ENCODE measurements at regions not wholly inside any gene's neighbourhood (a gene's known extent, or its start where the extent isn't known, plus 50 kb on each side); places are given as distances from the start of the nearest gene placed in this dataset.

DNA sequence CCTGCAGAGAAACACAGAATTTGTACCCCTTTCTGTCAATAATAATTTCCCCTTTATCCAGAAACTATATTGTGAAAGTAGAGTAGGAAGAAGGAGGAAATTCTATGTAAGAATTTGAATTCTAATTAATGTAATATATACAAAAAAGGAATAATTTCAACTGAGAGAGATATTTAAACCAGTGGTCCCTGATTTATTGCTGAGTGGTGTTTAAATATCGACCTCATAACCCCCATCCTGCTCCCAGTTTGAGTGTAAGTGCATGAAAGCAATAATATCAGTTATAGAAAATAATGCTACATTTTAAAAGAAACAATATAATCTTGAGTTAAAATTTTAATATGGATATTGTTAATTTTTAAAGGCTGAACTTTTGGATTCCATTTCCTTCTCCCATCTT is 286.2 kb upstream of the REG3G start:
- TF ChIP-seq ZNF70 (CRISPR knock-in tag; IDR thresholded peaks at IDR 0.05) (no peak), PPARA (CRISPR knock-in tag; IDR thresholded peaks at IDR 0.05; ENCODE audit: borderline replicate concordance) (no peak), GLIS3 (CRISPR knock-in tag; IDR thresholded peaks at IDR 0.05) (no peak), ZFP3 (CRISPR knock-in tag; IDR thresholded peaks at IDR 0.05) (no peak), CSDC2 (CRISPR knock-in tag; IDR thresholded peaks at IDR 0.05) (no peak), RARB (CRISPR knock-in tag; IDR thresholded peaks at IDR 0.05) (no peak), TCF4 (CRISPR knock-in tag; IDR thresholded peaks at IDR 0.05; ENCODE audit: borderline replicate concordance) (no peak), ESRRG (CRISPR knock-in tag; IDR thresholded peaks at IDR 0.05) (no peak), BACH2 (CRISPR knock-in tag; IDR thresholded peaks at IDR 0.05; ENCODE audit: borderline replicate concordance) (no peak), ZFP30 (CRISPR knock-in tag; IDR thresholded peaks at IDR 0.05) (no peak), ARNTL (CRISPR knock-in tag; IDR thresholded peaks at IDR 0.05; ENCODE audit: borderline replicate concordance, low read depth) (no peak), ISL1 (CRISPR knock-in tag; IDR thresholded peaks at IDR 0.05) (no peak), SNAI2 (CRISPR knock-in tag; IDR thresholded peaks at IDR 0.05) (no peak), ZNF8 (CRISPR knock-in tag; IDR thresholded peaks at IDR 0.05) (no peak)
- TF ChIP-seq, protein P1, sequence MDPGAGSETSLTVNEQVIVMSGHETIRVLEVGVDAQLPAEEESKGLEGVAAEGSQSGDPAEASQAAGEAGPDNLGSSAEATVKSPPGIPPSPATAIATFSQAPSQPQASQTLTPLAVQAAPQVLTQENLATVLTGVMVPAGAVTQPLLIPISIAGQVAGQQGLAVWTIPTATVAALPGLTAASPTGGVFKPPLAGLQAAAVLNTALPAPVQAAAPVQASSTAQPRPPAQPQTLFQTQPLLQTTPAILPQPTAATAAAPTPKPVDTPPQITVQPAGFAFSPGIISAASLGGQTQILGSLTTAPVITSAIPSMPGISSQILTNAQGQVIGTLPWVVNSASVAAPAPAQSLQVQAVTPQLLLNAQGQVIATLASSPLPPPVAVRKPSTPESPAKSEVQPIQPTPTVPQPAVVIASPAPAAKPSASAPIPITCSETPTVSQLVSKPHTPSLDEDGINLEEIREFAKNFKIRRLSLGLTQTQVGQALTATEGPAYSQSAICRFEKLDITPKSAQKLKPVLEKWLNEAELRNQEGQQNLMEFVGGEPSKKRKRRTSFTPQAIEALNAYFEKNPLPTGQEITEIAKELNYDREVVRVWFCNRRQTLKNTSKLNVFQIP (CRISPR knock-in tag; IDR thresholded peaks at IDR 0.05; ENCODE audit: borderline replicate concordance, low read depth) = no peak
- TF ChIP-seq, protein P2, sequence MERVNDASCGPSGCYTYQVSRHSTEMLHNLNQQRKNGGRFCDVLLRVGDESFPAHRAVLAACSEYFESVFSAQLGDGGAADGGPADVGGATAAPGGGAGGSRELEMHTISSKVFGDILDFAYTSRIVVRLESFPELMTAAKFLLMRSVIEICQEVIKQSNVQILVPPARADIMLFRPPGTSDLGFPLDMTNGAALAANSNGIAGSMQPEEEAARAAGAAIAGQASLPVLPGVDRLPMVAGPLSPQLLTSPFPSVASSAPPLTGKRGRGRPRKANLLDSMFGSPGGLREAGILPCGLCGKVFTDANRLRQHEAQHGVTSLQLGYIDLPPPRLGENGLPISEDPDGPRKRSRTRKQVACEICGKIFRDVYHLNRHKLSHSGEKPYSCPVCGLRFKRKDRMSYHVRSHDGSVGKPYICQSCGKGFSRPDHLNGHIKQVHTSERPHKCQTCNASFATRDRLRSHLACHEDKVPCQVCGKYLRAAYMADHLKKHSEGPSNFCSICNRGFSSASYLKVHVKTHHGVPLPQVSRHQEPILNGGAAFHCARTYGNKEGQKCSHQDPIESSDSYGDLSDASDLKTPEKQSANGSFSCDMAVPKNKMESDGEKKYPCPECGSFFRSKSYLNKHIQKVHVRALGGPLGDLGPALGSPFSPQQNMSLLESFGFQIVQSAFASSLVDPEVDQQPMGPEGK (CRISPR knock-in tag; IDR thresholded peaks at IDR 0.05; ENCODE audit: borderline replicate concordance) = no peak
- TF ChIP-seq, protein P3, sequence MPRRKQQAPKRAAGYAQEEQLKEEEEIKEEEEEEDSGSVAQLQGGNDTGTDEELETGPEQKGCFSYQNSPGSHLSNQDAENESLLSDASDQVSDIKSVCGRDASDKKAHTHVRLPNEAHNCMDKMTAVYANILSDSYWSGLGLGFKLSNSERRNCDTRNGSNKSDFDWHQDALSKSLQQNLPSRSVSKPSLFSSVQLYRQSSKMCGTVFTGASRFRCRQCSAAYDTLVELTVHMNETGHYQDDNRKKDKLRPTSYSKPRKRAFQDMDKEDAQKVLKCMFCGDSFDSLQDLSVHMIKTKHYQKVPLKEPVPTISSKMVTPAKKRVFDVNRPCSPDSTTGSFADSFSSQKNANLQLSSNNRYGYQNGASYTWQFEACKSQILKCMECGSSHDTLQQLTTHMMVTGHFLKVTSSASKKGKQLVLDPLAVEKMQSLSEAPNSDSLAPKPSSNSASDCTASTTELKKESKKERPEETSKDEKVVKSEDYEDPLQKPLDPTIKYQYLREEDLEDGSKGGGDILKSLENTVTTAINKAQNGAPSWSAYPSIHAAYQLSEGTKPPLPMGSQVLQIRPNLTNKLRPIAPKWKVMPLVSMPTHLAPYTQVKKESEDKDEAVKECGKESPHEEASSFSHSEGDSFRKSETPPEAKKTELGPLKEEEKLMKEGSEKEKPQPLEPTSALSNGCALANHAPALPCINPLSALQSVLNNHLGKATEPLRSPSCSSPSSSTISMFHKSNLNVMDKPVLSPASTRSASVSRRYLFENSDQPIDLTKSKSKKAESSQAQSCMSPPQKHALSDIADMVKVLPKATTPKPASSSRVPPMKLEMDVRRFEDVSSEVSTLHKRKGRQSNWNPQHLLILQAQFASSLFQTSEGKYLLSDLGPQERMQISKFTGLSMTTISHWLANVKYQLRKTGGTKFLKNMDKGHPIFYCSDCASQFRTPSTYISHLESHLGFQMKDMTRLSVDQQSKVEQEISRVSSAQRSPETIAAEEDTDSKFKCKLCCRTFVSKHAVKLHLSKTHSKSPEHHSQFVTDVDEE (CRISPR knock-in tag; IDR thresholded peaks at IDR 0.05) = no peak
- TF ChIP-seq, protein P4, sequence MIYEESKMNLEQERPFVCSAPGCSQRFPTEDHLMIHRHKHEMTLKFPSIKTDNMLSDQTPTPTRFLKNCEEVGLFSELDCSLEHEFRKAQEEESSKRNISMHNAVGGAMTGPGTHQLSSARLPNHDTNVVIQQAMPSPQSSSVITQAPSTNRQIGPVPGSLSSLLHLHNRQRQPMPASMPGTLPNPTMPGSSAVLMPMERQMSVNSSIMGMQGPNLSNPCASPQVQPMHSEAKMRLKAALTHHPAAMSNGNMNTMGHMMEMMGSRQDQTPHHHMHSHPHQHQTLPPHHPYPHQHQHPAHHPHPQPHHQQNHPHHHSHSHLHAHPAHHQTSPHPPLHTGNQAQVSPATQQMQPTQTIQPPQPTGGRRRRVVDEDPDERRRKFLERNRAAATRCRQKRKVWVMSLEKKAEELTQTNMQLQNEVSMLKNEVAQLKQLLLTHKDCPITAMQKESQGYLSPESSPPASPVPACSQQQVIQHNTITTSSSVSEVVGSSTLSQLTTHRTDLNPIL (CRISPR knock-in tag; IDR thresholded peaks at IDR 0.05; ENCODE audit: low read depth) = no peak
- ATAC-seq = no peak

DNA sequence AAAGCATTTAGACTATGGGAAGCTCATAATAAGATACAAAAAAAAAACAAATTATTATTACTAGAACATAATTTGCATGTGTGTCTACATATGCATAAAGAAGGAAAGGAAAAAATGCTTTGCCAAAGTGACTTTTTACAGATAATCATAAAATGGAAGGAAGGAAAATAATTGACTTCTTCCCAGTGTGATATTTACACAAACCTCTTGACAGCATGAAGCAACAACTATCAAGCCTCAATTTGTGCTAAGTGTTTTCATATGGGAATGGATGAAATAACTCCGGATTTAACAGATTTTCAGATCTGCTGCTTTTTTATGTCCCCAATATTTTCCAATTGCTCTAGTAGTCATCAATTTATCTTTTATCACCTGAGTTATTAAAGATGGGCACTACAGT is 275.9 kb upstream of the REG3G start:
- ATAC-seq = no peak
- TF ChIP-seq, protein P1 (CRISPR knock-in tag; IDR thresholded peaks at IDR 0.05; ENCODE audit: borderline replicate concordance, low read depth) = no peak
- no peak for TF ChIP-seq CSDC2 (CRISPR knock-in tag; IDR thresholded peaks at IDR 0.05)
- TF ChIP-seq OSR1 (CRISPR knock-in tag; IDR thresholded peaks at IDR 0.05) = no peak
- TF ChIP-seq ZNF70 (CRISPR knock-in tag; IDR thresholded peaks at IDR 0.05) = no peak
- no peak for TF ChIP-seq ESRRG (CRISPR knock-in tag; IDR thresholded peaks at IDR 0.05)
- no peak for TF ChIP-seq TCF4 (CRISPR knock-in tag; IDR thresholded peaks at IDR 0.05; ENCODE audit: borderline replicate concordance)
- no peak for TF ChIP-seq ZFP30 (CRISPR knock-in tag; IDR thresholded peaks at IDR 0.05)
- no peak for TF ChIP-seq SNAI2 (CRISPR knock-in tag; IDR thresholded peaks at IDR 0.05)
- TF ChIP-seq RARB (CRISPR knock-in tag; IDR thresholded peaks at IDR 0.05) = no peak

DNA sequence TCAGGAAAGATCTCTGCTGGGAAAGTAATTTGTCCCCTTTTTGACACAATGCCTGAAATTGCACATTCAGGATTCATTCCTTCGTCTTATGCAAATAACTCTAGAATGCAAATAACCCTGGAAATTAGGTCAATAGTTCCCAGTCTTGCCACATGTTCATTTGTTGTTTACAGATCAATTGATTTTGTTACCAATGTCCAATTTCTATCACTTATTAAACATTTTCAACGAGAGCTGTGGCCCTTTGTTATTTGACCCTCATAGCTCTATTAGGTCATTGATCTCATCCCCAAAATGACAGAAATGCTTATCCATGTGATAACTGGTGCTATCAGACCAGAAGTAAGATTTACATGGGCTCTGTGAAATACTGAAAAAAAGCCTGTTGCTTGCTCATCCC is 275.3 kb upstream of the REG3G start:
- no peak for ATAC-seq
- no peak for TF ChIP-seq ZC3H10 (CRISPR knock-in tag; IDR thresholded peaks at IDR 0.05)
- no peak for TF ChIP-seq ZNF8 (CRISPR knock-in tag; IDR thresholded peaks at IDR 0.05)
- TF ChIP-seq, protein P1 (CRISPR knock-in tag; IDR thresholded peaks at IDR 0.05; ENCODE audit: borderline replicate concordance, low read depth) = no peak
- TF ChIP-seq, protein P2 (CRISPR knock-in tag; IDR thresholded peaks at IDR 0.05; ENCODE audit: borderline replicate concordance) = no peak
- TF ChIP-seq ESRRG (CRISPR knock-in tag; IDR thresholded peaks at IDR 0.05) = no peak
- TF ChIP-seq ARNTL (CRISPR knock-in tag; IDR thresholded peaks at IDR 0.05; ENCODE audit: borderline replicate concordance, low read depth) = no peak
- TF ChIP-seq ZNF70 (CRISPR knock-in tag; IDR thresholded peaks at IDR 0.05) = no peak
- TF ChIP-seq, protein P5, sequence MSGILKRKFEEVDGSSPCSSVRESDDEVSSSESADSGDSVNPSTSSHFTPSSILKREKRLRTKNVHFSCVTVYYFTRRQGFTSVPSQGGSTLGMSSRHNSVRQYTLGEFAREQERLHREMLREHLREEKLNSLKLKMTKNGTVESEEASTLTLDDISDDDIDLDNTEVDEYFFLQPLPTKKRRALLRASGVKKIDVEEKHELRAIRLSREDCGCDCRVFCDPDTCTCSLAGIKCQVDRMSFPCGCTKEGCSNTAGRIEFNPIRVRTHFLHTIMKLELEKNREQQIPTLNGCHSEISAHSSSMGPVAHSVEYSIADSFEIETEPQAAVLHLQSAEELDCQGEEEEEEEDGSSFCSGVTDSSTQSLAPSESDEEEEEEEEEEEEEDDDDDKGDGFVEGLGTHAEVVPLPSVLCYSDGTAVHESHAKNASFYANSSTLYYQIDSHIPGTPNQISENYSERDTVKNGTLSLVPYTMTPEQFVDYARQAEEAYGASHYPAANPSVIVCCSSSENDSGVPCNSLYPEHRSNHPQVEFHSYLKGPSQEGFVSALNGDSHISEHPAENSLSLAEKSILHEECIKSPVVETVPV (CRISPR knock-in tag; IDR thresholded peaks at IDR 0.05) = no peak
- no peak for TF ChIP-seq OSR1 (CRISPR knock-in tag; IDR thresholded peaks at IDR 0.05)
- no peak for TF ChIP-seq BACH2 (CRISPR knock-in tag; IDR thresholded peaks at IDR 0.05; ENCODE audit: borderline replicate concordance)
- TF ChIP-seq TOX (CRISPR knock-in tag; IDR thresholded peaks at IDR 0.05; ENCODE audit: borderline replicate concordance) = no peak
- no peak for TF ChIP-seq RARB (CRISPR knock-in tag; IDR thresholded peaks at IDR 0.05)
- TF ChIP-seq ZNF565 (CRISPR knock-in tag; conservative IDR thresholded peaks at IDR 0.05; ENCODE audit: low read depth) = no peak

Measured in SK-N-SH treated with all-trans-retinoic acid at 6 μM for 48 hours (cell line).